RWPE2 (cell line): ENCODE measurements at regions not wholly inside any gene's neighbourhood (a gene's known extent, or its start where the extent isn't known, plus 50 kb on each side); places are given as distances from the start of the nearest gene placed in this dataset.

ENCODE experiments used
- ATAC-seq: fragments of 200-7000 bp; cut with Tn5 transposase; 3 replicates; pipeline ENCODE4 v1.9.1; 2021; ENCODE audit warnings: low read depth
- DNase-seq: peaks from one replicate; pipeline ENCODE4 v3.0.0-alpha.2; 2020; ENCODE audit warnings: low spot score
- H3K27ac ChIP-seq: fragments of 450-650 bp; 2 replicates; pipeline ENCODE4 v1.5.1; 2017; ENCODE audit warnings: mild to moderate bottlenecking; ENCODE audit not compliant: poor library complexity, severe bottlenecking
- H3K27me3 ChIP-seq: fragments of 250-450 bp; sonication (Bioruptor Pico); 2 replicates; pipeline ENCODE4 v1.5.1; 2021; ENCODE audit warnings: mild to moderate bottlenecking, moderate library complexity; ENCODE audit not compliant: insufficient read depth, poor library complexity, severe bottlenecking
- H3K36me3 ChIP-seq: fragments of 250-450 bp; sonication (Bioruptor Pico); 2 replicates; pipeline ENCODE4 v1.5.1; 2020; ENCODE audit warnings: low read depth, mild to moderate bottlenecking, moderate library complexity
- H3K4me1 ChIP-seq: fragments of 250-450 bp; sonication (Bioruptor Pico); 2 replicates; pipeline ENCODE4 v1.5.1; 2021; ENCODE audit warnings: mild to moderate bottlenecking, moderate library complexity; ENCODE audit not compliant: insufficient read depth, poor library complexity, severe bottlenecking
- H3K4me3 ChIP-seq: fragments of 250-450 bp; sonication (Bioruptor Pico); 2 replicates; pipeline ENCODE4 v1.5.1; 2021; ENCODE audit warnings: mild to moderate bottlenecking, moderate library complexity; ENCODE audit not compliant: severe bottlenecking
- H3K9me3 ChIP-seq: fragments of 250-450 bp; sonication (Bioruptor Pico); 2 replicates; pipeline ENCODE4 v1.5.1; 2021; ENCODE audit warnings: mild to moderate bottlenecking, moderate library complexity; ENCODE audit not compliant: severe bottlenecking
- CTCF ChIP-seq: fragments of 450-650 bp; IDR thresholded peaks from one replicate; pipeline ENCODE4 v1.5.1; 2017; ENCODE audit warnings: mild to moderate bottlenecking, moderate library complexity; ENCODE audit not compliant: poor library complexity, severe bottlenecking

GRCh38 chr16:86970726-86971125 is 346.5 kb downstream of the C16orf95 start:
- no peak for DNase-seq
- no peaks in the 10 kb centered on the region for H3K27me3 ChIP-seq
- ATAC-seq, result no peak
- H3K27ac ChIP-seq, result no peak overlapping the region
- TF ChIP-seq CTCF, result no peak
- no peak overlapping the region for H3K4me3 ChIP-seq
- no peaks in the 10 kb centered on the region for H3K9me3 ChIP-seq
- no peaks in the 10 kb centered on the region for H3K36me3 ChIP-seq
- peaks cover 5% of the 10 kb centered on the region for H3K4me1 ChIP-seq

GRCh38 chr16:86971251-86971650 is 345.9 kb downstream of the C16orf95 start:
- no peak for ATAC-seq
- DNase-seq, result no peak
- Histone ChIP-seq H3K27ac (no peak overlapping the region), H3K9me3 (no peaks in the 10 kb centered on the region), H3K27me3 (no peaks in the 10 kb centered on the region), H3K4me1 (peaks cover 5% of the 10 kb centered on the region), H3K36me3 (no peaks in the 10 kb centered on the region), H3K4me3 (no peak overlapping the region)
- no peak for TF ChIP-seq CTCF

- no peaks in the 10 kb centered on the region for H3K27me3 ChIP-seq
- H3K4me1 ChIP-seq, result peaks cover 5% of the 10 kb centered on the region
- TF ChIP-seq CTCF, result no peak
- H3K4me3 ChIP-seq, result no peak overlapping the region
- H3K9me3 ChIP-seq, result no peaks in the 10 kb centered on the region
- ATAC-seq (no peak), DNase-seq (no peak)
- no peak overlapping the region for H3K27ac ChIP-seq
- no peaks in the 10 kb centered on the region for H3K36me3 ChIP-seq
Measured at GRCh38 chr16:86974120-86974519, 343.1 kb downstream of the C16orf95 start.

GRCh38 chr16:86975445-86975844 is 341.7 kb downstream of the C16orf95 start:
- Histone ChIP-seq H3K36me3 (no peaks in the 10 kb centered on the region), H3K4me3 (no peak overlapping the region), H3K27me3 (no peaks in the 10 kb centered on the region), H3K9me3 (no peaks in the 10 kb centered on the region), H3K4me1 (peaks cover 5% of the 10 kb centered on the region), H3K27ac (no peak overlapping the region)
- TF ChIP-seq CTCF, result no peak
- no peak for DNase-seq
- peak; percentile 64 for ATAC-seq

GRCh38 chr16:86977076-86977676 is 340.0 kb downstream of the C16orf95 start:
- H3K9me3 ChIP-seq, result no peaks in the 10 kb centered on the region
- no peaks in the 10 kb centered on the region for H3K36me3 ChIP-seq
- H3K4me3 ChIP-seq, result no peak overlapping the region
- no peak for TF ChIP-seq CTCF
- no peaks in the 10 kb centered on the region for H3K27me3 ChIP-seq
- H3K27ac ChIP-seq, result no peak overlapping the region
- peak; percentile 20 for DNase-seq
- no peak for ATAC-seq
- peaks cover 5% of the 10 kb centered on the region for H3K4me1 ChIP-seq
